Stimulated activated CD4-positive, alpha-beta T cell treated with anti-CD3 and anti-CD28 coated beads, TNF-alpha, amount 100 ng/mL, for 48 hours (primary cell): ENCODE measurements at regions not wholly inside any gene's neighbourhood (a gene's known extent, or its start where the extent isn't known, plus 50 kb on each side); places are given as distances from the start of the nearest gene placed in this dataset.

Source experiments
- DNase-seq, 3 donors: peaks; one replicate each; pipeline ENCODE4 v3.0.0-alpha.2; 2020; ENCODE audit warnings: low read depth in 3 of 3

GRCh38 chr10:104576611-104577010, 64.5 kb upstream of the SORCS3 start:
- DNase-seq, result no peak

DNA sequence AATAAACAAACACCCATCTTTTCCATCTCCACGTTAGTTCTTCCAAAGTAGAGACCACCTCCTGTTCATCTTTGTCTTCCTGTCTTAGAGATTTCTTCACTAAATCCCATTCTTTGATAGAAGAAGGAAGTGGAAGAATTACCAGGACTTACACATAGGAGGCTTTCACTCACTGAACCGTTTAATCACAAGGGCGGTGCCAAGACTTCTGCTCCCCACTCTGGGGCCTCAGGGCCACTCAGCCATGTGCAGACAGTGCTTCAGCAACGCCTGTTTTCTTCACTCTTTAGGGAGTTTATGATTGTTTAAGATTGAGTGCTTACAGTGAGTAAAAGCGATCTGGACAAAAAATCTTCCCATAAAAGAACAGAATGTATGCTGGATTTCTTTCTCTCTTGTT, 63.9 kb upstream of the SORCS3 start:
- no peak for DNase-seq

GRCh38 chr10:104577861-104578521, 63.1 kb upstream of the SORCS3 start:
- DNase-seq, result no peak

- no peak for DNase-seq
These were observed 62.4 kb upstream of the SORCS3 start for GRCh38 chr10:104578671-104579070.

GRCh38 chr10:104579136-104579535, 62.0 kb upstream of the SORCS3 start:
- DNase-seq, result no peak

- no peak for DNase-seq
These were observed 60.8 kb upstream of the SORCS3 start for GRCh38 chr10:104580321-104580720.

GRCh38 chr10:104580774-104581675, 60.1 kb upstream of the SORCS3 start:
- peak; percentile 48 to 67 (median 61) for DNase-seq

GRCh38 chr10:104581884-104582601, 59.0 kb upstream of the SORCS3 start:
- DNase-seq, result no peak

- no peak for DNase-seq
These were observed 58.5 kb upstream of the SORCS3 start for GRCh38 chr10:104582602-104582951.

DNA sequence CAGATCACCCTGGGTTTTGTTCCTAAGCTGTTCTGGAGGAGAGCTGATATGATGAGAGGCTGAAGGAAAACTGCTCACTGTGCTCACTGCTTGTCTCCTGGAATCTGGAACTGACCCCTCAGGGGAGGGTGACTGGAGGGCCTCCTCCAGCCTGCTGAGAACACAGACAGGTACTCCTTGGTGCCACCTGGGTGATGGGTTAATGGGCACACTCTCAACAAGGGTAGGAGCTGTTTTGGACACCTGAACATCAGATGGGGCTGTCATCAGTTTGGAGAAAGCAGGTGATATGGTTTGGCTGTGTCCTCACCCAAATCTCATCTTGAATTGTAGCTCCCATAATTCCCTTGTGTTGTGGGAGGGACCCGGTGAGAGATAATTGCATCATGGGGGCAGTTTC, 58.1 kb upstream of the SORCS3 start:
- no peak for DNase-seq

DNA sequence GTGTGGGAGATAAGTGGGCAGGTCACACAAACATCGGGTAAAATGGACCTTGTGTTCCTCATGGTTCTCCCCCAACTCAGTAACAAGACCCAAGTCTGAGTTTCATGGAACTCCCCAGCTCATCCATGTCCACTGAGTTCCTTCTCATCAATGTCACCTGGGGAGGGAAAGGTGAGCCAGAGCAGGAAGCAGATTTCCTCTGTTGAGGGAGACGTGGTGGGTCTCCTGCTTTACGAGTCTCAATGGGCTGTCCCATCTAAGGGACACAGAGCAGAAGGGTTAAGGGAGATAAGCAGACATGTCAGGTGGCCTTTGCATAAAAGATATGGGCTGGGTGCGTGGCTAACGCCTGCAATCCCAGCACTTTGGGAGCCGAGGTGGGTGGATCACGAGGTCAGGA, 56.5 kb upstream of the SORCS3 start:
- DNase-seq, result no peak

- no peak for DNase-seq
These were observed 53.3 kb upstream of the SORCS3 start for GRCh38 chr10:104587751-104588150.

- no peak for DNase-seq
These were observed 51.7 kb upstream of the SORCS3 start for GRCh38 chr10:104589431-104589830.

- no peak for DNase-seq
These were observed 51.2 kb upstream of the SORCS3 start for GRCh38 chr10:104589871-104590270.
